Activated CD8-positive, alpha-beta memory T cell treated with anti-CD3 and anti-CD28 coated beads, Interleukin-2, amount 50 U/mL, for 24 hours (primary cell): ENCODE measurements at regions not wholly inside any gene's neighbourhood (a gene's known extent, or its start where the extent isn't known, plus 50 kb on each side); places are given as distances from the start of the nearest gene placed in this dataset.

Source experiments
- DNase-seq: peaks from one replicate; pipeline ENCODE4 v3.0.0-alpha.2; 2020; ENCODE audit errors: extremely low read depth

GRCh38 chr2:128726236-128726635 is 407.6 kb upstream of the HS6ST1 start:
- no peak for DNase-seq

GRCh38 chr2:128726911-128727310 is 408.2 kb upstream of the HS6ST1 start:
- DNase-seq = no peak

GRCh38 chr2:128727404-128727803 is 408.7 kb upstream of the HS6ST1 start:
- no peak for DNase-seq

- no peak for DNase-seq
Observed at GRCh38 chr2:128727914-128728313, 409.2 kb upstream of the HS6ST1 start.

GRCh38 chr2:128729051-128729450 is 410.4 kb upstream of the HS6ST1 start:
- no peak for DNase-seq

GRCh38 chr2:128731994-128732650 is 413.5 kb upstream of the HS6ST1 start:
- no peak for DNase-seq

- DNase-seq = no peak
Observed at GRCh38 chr2:128732976-128733431, 414.3 kb upstream of the HS6ST1 start.

- no peak for DNase-seq
Observed at GRCh38 chr2:128733450-128733849, 414.8 kb upstream of the HS6ST1 start.

- no peak for DNase-seq
Observed at GRCh38 chr2:128734521-128735295, 416.0 kb upstream of the HS6ST1 start.

GRCh38 chr2:128735296-128735960 is 416.8 kb upstream of the HS6ST1 start:
- DNase-seq = no peak

- DNase-seq = no peak
Observed at GRCh38 chr2:128736046-128736688, 417.5 kb upstream of the HS6ST1 start.

- no peak for DNase-seq
Observed at GRCh38 chr2:128736689-128737545, 418.2 kb upstream of the HS6ST1 start.

- DNase-seq = no peak
Observed at GRCh38 chr2:128737546-128737826, 418.8 kb upstream of the HS6ST1 start.

GRCh38 chr2:128738446-128739110 is 419.9 kb upstream of the HS6ST1 start:
- DNase-seq = no peak

- no peak for DNase-seq
Observed at GRCh38 chr2:128742467-128742866, 423.8 kb upstream of the HS6ST1 start.

GRCh38 chr2:128745946-128746345 is 427.3 kb upstream of the HS6ST1 start:
- no peak for DNase-seq

GRCh38 chr2:128746356-128746755 is 427.7 kb upstream of the HS6ST1 start:
- no peak for DNase-seq

- DNase-seq = no peak
Observed at GRCh38 chr2:128748336-128748735, 429.7 kb upstream of the HS6ST1 start.

GRCh38 chr2:128748835-128749605 is 430.4 kb upstream of the HS6ST1 start:
- no peak for DNase-seq
